DND-41 (cell line): ENCODE measurements at regions not wholly inside any gene's neighbourhood (a gene's known extent, or its start where the extent isn't known, plus 50 kb on each side); places are given as distances from the start of the nearest gene placed in this dataset.

Source experiments
- ATAC-seq: fragments of 200-7000 bp; cut with Tn5 transposase; 3 replicates; pipeline ENCODE4 v1.9.1; 2021; ENCODE audit warnings: low read depth; ENCODE audit not compliant: insufficient read depth
- DNase-seq: peaks from one replicate; pipeline ENCODE4 v3.0.0-alpha.2; 2020
- H2AFZ ChIP-seq: 2 replicates; pipeline ENCODE4 v1.6.0; 2012; ENCODE audit warnings: low read depth, low read length
- H3K27ac ChIP-seq: 2 replicates; pipeline ENCODE4 v1.5.1; 2012; ENCODE audit warnings: low read length, inconsistent platforms
- H3K27me3 ChIP-seq: fragments of 200-600 bp; sonication (generic); 2 replicates; pipeline ENCODE4 v1.6.0; 2012; ENCODE audit warnings: low read length, mild to moderate bottlenecking, inconsistent platforms; ENCODE audit not compliant: insufficient read depth, poor library complexity
- H3K36me3 ChIP-seq: 2 replicates; pipeline ENCODE4 v1.5.1; 2012; ENCODE audit warnings: low read length, inconsistent platforms; ENCODE audit not compliant: insufficient read depth
- H3K4me1 ChIP-seq: 2 replicates; pipeline ENCODE4 v1.5.1; 2012; ENCODE audit warnings: mild to moderate bottlenecking, low read length; ENCODE audit not compliant: insufficient read depth
- H3K4me2 ChIP-seq: 2 replicates; pipeline ENCODE4 v1.6.0; 2012; ENCODE audit warnings: mild to moderate bottlenecking, moderate library complexity, low read length, inconsistent platforms; ENCODE audit not compliant: insufficient read depth
- H3K4me3 ChIP-seq, 2 experiments: fragments of 200-600 bp in 1 of 2; shearing (Covaris generic) in 1 of 2; 2 replicates each; pipeline ENCODE4 v1.5.1; 2012 to 2016; ENCODE audit warnings: inconsistent platforms in 2 of 2, low read length in 2 of 2, mild to moderate bottlenecking in 2 of 2, low read depth in 1 of 2, moderate library complexity in 1 of 2
- H3K79me2 ChIP-seq: 2 replicates; pipeline ENCODE4 v1.6.0; 2012; ENCODE audit warnings: low read length, inconsistent platforms; ENCODE audit not compliant: insufficient read depth
- H3K9ac ChIP-seq: 2 replicates; pipeline ENCODE4 v1.6.0; 2012; ENCODE audit warnings: low read depth, mild to moderate bottlenecking, inconsistent platforms, low read length, moderate library complexity
- H3K9me3 ChIP-seq: 2 replicates; pipeline ENCODE4 v1.5.1; 2012; ENCODE audit warnings: low read length, moderate library complexity, mild to moderate bottlenecking, inconsistent platforms; ENCODE audit not compliant: insufficient read depth, severe bottlenecking
- H4K20me1 ChIP-seq: 2 replicates; pipeline ENCODE4 v1.6.0; 2012; ENCODE audit warnings: low read length; ENCODE audit not compliant: insufficient read depth
- EZH2 ChIP-seq: IDR thresholded peaks from 3 replicates; pipeline ENCODE4 v1.6.1; 2012; ENCODE audit warnings: borderline replicate concordance, low read depth, mild to moderate bottlenecking, moderate library complexity, low read length, inconsistent platforms; ENCODE audit not compliant: severe bottlenecking
- TF ChIP-seq, protein P1 (sequence below): IDR thresholded peaks from 2 replicates; pipeline ENCODE4 v1.5.1; 2012; ENCODE audit warnings: borderline replicate concordance, low read length, moderate library complexity, mild to moderate bottlenecking; ENCODE audit not compliant: poor library complexity, severe bottlenecking; ENCODE audit errors: extremely low read depth

DNA sequence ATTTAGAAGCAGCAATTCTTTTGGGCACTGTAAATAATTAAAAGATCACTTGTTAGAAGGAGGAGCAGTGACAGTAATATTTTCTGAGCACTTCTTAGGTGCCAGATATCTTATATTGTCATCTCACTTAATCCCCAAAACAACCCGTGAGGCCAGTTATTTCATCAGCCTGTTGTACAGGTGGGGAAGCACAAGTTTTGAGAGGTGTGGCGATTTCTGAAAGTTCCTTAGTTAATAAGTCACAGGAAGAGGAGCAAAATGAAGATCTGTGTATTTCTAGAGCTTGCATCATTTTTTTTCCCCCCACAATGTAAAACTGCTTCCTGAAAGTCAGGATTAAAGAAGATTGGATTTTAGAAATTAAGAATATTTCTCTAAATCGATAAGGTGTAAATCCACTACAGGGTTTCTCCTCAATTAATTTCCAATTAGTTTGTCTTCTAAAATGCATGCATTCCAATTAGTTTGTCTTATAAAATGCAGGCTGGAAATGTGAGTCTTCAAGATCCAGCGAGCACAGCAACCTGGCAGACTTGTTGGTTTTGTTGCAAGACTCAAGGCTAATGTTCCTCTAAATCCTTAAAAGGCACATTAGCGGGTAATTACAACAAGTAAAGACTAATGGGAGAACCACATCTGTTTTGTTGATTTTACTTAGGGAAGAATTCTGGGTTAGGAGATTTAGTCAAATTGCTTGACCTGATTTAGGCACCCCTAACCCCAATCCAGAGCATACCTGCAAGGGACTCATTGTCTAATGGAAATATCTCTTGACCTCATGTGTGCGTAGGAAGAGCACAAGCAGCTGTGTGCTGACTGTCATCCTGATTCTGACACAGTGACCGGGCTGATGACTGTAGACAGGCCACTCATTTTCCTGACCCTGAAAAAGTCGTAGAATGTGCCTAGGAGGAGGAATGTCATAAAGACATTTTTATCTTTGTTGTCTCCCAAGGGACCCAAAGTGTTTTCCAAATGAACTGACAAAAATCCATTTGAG, 272.0 kb downstream of the BAMBI start:
- Histone ChIP-seq H3K4me1 (peaks cover 17% of the 10 kb centered on the region), H3K27me3 (no peaks in the 10 kb centered on the region), H3K27ac (peak overlapping the region; percentile 53; the same call in 1 of the 2 replicates), H3K4me2 (no peak overlapping the region), H4K20me1 (no peaks in the 10 kb centered on the region), H3K9me3 (no peaks in the 10 kb centered on the region), H2AFZ (no peak overlapping the region), H3K4me3 (no peak overlapping the region), H3K9ac (no peak overlapping the region; the same call in 1 of the 2 replicates), H3K36me3 (no peaks in the 10 kb centered on the region), H3K79me2 (no peaks in the 10 kb centered on the region)
- TF ChIP-seq, protein P1, sequence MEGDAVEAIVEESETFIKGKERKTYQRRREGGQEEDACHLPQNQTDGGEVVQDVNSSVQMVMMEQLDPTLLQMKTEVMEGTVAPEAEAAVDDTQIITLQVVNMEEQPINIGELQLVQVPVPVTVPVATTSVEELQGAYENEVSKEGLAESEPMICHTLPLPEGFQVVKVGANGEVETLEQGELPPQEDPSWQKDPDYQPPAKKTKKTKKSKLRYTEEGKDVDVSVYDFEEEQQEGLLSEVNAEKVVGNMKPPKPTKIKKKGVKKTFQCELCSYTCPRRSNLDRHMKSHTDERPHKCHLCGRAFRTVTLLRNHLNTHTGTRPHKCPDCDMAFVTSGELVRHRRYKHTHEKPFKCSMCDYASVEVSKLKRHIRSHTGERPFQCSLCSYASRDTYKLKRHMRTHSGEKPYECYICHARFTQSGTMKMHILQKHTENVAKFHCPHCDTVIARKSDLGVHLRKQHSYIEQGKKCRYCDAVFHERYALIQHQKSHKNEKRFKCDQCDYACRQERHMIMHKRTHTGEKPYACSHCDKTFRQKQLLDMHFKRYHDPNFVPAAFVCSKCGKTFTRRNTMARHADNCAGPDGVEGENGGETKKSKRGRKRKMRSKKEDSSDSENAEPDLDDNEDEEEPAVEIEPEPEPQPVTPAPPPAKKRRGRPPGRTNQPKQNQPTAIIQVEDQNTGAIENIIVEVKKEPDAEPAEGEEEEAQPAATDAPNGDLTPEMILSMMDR = no peak
- TF ChIP-seq EZH2 = no peak
- ATAC-seq = no peak; the same call in 2 of the 3 replicates
- DNase-seq = peak; percentile 16

DNA sequence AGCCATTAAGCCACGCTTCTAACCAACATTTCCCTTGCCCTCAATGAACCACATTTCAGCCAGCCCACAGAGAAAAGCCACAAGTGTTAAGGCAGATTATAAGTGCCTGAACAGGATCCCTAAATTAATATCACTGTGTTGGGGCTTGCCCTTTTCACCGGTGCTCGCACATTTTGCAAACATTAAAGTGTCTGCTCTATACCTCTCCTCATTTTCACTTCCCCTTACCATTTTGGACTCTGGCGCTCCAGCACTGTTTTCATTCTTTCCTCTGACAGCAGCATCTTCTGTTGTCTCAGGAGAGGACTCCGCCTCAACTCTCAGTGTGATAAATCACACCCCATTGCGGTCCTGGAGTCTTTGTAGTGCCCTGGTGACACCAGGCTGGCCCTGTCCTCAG, 274.2 kb downstream of the BAMBI start:
- ATAC-seq (no peak), DNase-seq (no peak)
- Histone ChIP-seq H3K9ac (no peak overlapping the region), H3K27me3 (no peaks in the 10 kb centered on the region), H4K20me1 (no peaks in the 10 kb centered on the region), H3K36me3 (no peaks in the 10 kb centered on the region), H3K4me1 (peaks cover 17% of the 10 kb centered on the region), H3K4me3 (no peak overlapping the region), H3K9me3 (no peaks in the 10 kb centered on the region), H3K79me2 (no peaks in the 10 kb centered on the region), H3K4me2 (no peak overlapping the region), H3K27ac (no peak overlapping the region), H2AFZ (no peak overlapping the region)
- TF ChIP-seq, protein P1 = no peak
- TF ChIP-seq EZH2 = no peak

DNA sequence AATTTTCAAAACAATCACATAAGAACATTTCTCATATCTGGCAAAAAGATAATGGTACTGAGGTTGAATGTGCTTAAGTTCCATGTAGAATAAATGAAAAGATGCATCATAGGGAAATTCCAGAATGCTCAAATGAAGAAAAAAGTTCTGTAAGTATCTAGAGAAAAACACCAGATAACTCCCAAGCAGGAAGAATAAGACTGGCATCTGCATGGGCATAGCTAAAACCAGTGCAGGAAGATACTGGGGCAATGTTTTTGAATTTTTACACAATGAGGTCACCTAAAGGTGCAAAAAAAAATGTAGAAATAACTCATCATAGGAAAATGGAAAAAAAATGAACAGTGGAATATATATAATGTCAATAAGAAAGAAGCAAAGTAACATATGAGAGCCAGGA, 275.2 kb downstream of the BAMBI start:
- ATAC-seq = no peak
- H3K36me3 ChIP-seq = no peaks in the 10 kb centered on the region

More for the DNA sequence above, 275.2 kb downstream of the BAMBI start:
- no peak for DNase-seq
- no peak overlapping the region for H3K27ac ChIP-seq
- H3K9me3 ChIP-seq = no peaks in the 10 kb centered on the region
- TF ChIP-seq EZH2 = no peak
- TF ChIP-seq, protein P1 = no peak
- no peaks in the 10 kb centered on the region for H3K27me3 ChIP-seq
- H2AFZ ChIP-seq = no peak overlapping the region
- no peaks in the 10 kb centered on the region for H3K79me2 ChIP-seq
- no peak overlapping the region for H3K9ac ChIP-seq
- no peak overlapping the region for H3K4me2 ChIP-seq
- H4K20me1 ChIP-seq = no peaks in the 10 kb centered on the region
- H3K4me1 ChIP-seq = peaks cover 17% of the 10 kb centered on the region
- H3K4me3 ChIP-seq = no peak overlapping the region
